HEK293T (cell line): ENCODE measurements at regions not wholly inside any gene's neighbourhood (a gene's known extent, or its start where the extent isn't known, plus 50 kb on each side); places are given as distances from the start of the nearest gene placed in this dataset.

Experiments used
- ARNT ChIP-seq: fragments of 450-650 bp; IDR thresholded peaks from 2 replicates; pipeline ENCODE4 v1.6.1; 2017; ENCODE audit warnings: mild to moderate bottlenecking
- BHLHE40 ChIP-seq: fragments of 450-650 bp; IDR thresholded peaks from 2 replicates; pipeline ENCODE4 v1.6.1; 2016; ENCODE audit warnings: mild to moderate bottlenecking, moderate library complexity, borderline replicate concordance
- FOXA1 ChIP-seq: fragments of 450-650 bp; IDR thresholded peaks from 2 replicates; pipeline ENCODE4 v1.6.1; 2016; ENCODE audit warnings: mild to moderate bottlenecking
- NFRKB ChIP-seq: fragments of 450-650 bp; IDR thresholded peaks from 2 replicates; pipeline ENCODE4 v1.6.1; 2016; ENCODE audit warnings: mild to moderate bottlenecking, moderate library complexity
- SP1 ChIP-seq: fragments of 450-650 bp; IDR thresholded peaks from 2 replicates; pipeline ENCODE4 v1.6.1; 2017
- ZNF384 ChIP-seq: fragments of 450-650 bp; IDR thresholded peaks from 2 replicates; pipeline ENCODE4 v1.6.1; 2016

DNA sequence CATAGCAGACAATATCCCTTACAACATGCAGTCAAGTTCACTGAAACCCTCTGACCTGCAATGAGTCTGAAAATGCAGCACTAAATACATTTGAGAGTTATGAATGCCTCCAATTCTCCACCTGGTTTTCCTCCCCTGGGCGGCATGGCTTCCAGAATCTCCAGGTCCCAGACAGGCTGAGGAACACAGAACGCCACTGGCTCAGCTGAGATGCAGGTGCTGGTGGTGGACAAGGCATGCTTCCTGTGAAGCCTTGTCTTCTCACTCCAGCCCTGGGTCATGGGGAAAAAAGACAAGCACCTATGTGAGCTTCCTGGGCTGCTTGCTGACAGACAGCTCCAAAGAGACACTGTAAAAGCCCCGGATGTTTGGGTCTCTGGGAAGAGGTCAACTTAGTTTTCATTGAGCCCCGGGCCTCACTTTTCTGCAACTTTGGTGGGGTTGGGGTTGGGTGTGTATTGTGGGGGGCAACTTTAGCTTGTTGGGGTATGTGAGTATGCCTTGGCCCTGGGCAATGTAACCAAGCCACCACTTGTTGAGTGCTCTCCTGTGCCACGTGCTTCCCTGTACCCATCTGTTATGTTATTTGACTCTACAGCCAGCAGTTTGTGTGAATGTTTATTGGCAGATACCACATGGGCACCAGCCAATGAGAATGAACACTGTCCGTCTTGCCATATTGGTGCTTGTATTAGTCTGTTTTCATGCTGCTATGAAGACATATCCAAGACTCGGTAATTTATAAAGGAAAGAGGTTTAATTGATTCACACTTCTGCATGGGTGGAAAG is 127.8 kb downstream of the EMX2 start:
- TF ChIP-seq BHLHE40: no peak
- TF ChIP-seq SP1: no peak
- no peak for TF ChIP-seq ARNT
- no peak for TF ChIP-seq NFRKB
- TF ChIP-seq FOXA1: no peak
- TF ChIP-seq ZNF384: no peak
